ENCODE measurements at regions not wholly inside any gene's neighbourhood (a gene's known extent, or its start where the extent isn't known, plus 50 kb on each side); places are given as distances from the start of the nearest gene placed in this dataset.

- no peak for DNase-seq
- Mint-ChIP-seq H3K27me3 (ENCODE audit: unreplicated experiment) (no peaks in the 10 kb centered on the region), H3K4me1 (ENCODE audit: low read depth, unreplicated experiment) (no peaks in the 10 kb centered on the region), H3K36me3 (ENCODE audit: insufficient read depth, unreplicated experiment) (no peaks in the 10 kb centered on the region), H3K4me3 (ENCODE audit: low read depth, unreplicated experiment) (no peak overlapping the region), H3K27ac (ENCODE audit: unreplicated experiment) (no peak overlapping the region), H3K9me3 (ENCODE audit: low read depth, unreplicated experiment) (peaks cover 2% of the 10 kb centered on the region)
- CTCF ChIA-PET: no interaction called here
- BruUV-seq (replicated peaks): no TSS peak
- TF ChIP-seq CTCF (IDR thresholded peaks at IDR 0.05; ENCODE audit: unreplicated experiment): no peak
- intact Hi-C loops (cut with micrococcal nuclease; ENCODE audit: unreplicated experiment): no loop called here
These were observed 327.0 kb upstream of the SEMA6D start for GRCh38 chr15:47390208-47390765.

- TF ChIP-seq CTCF (IDR thresholded peaks at IDR 0.05; ENCODE audit: unreplicated experiment): no peak
- BruUV-seq (replicated peaks): no TSS peak
- intact Hi-C loops (cut with micrococcal nuclease; ENCODE audit: unreplicated experiment): no loop called here
- no peaks in the 10 kb centered on the region for H3K27me3 Mint-ChIP-seq (ENCODE audit: unreplicated experiment)
- no peaks in the 10 kb centered on the region for H3K4me1 Mint-ChIP-seq (ENCODE audit: low read depth, unreplicated experiment)
- no peaks in the 10 kb centered on the region for H3K36me3 Mint-ChIP-seq (ENCODE audit: insufficient read depth, unreplicated experiment)
- no peak overlapping the region for H3K4me3 Mint-ChIP-seq (ENCODE audit: low read depth, unreplicated experiment)
- DNase-seq: no peak
- H3K9me3 Mint-ChIP-seq (ENCODE audit: low read depth, unreplicated experiment): peaks cover 6% of the 10 kb centered on the region
- CTCF ChIA-PET: no interaction called here
- H3K27ac Mint-ChIP-seq (ENCODE audit: unreplicated experiment): no peak overlapping the region
These were observed 323.0 kb upstream of the SEMA6D start for GRCh38 chr15:47394286-47394809.

GRCh38 chr15:47395076-47395475, 322.2 kb upstream of the SEMA6D start:
- intact Hi-C loops (cut with micrococcal nuclease; ENCODE audit: unreplicated experiment): no loop called here
- TF ChIP-seq CTCF (IDR thresholded peaks at IDR 0.05; ENCODE audit: unreplicated experiment): no peak
- peaks cover 10% of the 10 kb centered on the region for H3K9me3 Mint-ChIP-seq (ENCODE audit: low read depth, unreplicated experiment)
- no peaks in the 10 kb centered on the region for H3K4me1 Mint-ChIP-seq (ENCODE audit: low read depth, unreplicated experiment)
- H3K4me3 Mint-ChIP-seq (ENCODE audit: low read depth, unreplicated experiment): no peak overlapping the region
- CTCF ChIA-PET: no interaction called here
- no TSS peak for BruUV-seq (replicated peaks)
- no peaks in the 10 kb centered on the region for H3K36me3 Mint-ChIP-seq (ENCODE audit: insufficient read depth, unreplicated experiment)
- no peaks in the 10 kb centered on the region for H3K27me3 Mint-ChIP-seq (ENCODE audit: unreplicated experiment)
- H3K27ac Mint-ChIP-seq (ENCODE audit: unreplicated experiment): no peak overlapping the region
- DNase-seq: no peak

- BruUV-seq (replicated peaks): no TSS peak
- no peak for DNase-seq
- Mint-ChIP-seq H3K27ac (ENCODE audit: unreplicated experiment) (no peak overlapping the region), H3K4me1 (ENCODE audit: low read depth, unreplicated experiment) (no peaks in the 10 kb centered on the region), H3K4me3 (ENCODE audit: low read depth, unreplicated experiment) (no peak overlapping the region), H3K27me3 (ENCODE audit: unreplicated experiment) (no peaks in the 10 kb centered on the region), H3K36me3 (ENCODE audit: insufficient read depth, unreplicated experiment) (no peaks in the 10 kb centered on the region), H3K9me3 (ENCODE audit: low read depth, unreplicated experiment) (peaks cover 14% of the 10 kb centered on the region)
- TF ChIP-seq CTCF (IDR thresholded peaks at IDR 0.05; ENCODE audit: unreplicated experiment): no peak
- intact Hi-C loops (cut with micrococcal nuclease; ENCODE audit: unreplicated experiment): no loop called here
- CTCF ChIA-PET: no interaction called here
These were observed 319.6 kb upstream of the SEMA6D start for GRCh38 chr15:47397655-47398054.
